A549 (cell line): ENCODE measurements at regions not wholly inside any gene's neighbourhood (a gene's known extent, or its start where the extent isn't known, plus 50 kb on each side); places are given as distances from the start of the nearest gene placed in this dataset.

Source experiments
- ATAC-seq, 2 experiments: fragments of 200-7000 bp in 1 of 2; fragments of >200 bp in 1 of 2; cut with Nextera tagmentation in 1 of 2; cut with Tn5 transposase in 1 of 2; 3 replicates each; pipeline versions ENCODE4 v1.8.0 to v1.9.1; 2018 to 2020; ENCODE audit warnings: mild to moderate bottlenecking in 1 of 2, moderate library complexity in 1 of 2
- CTCF ChIA-PET: fragments of 300-600 bp; sonication (Branson Sonifier 250); formaldehyde crosslinking; extraction: SDS; loops from one replicate; lab custom pipeline; 2021; ENCODE audit warnings: antibody characterized with exemption, inconsistent platforms; lab: Yijun Ruan, JAX
- POLR2A ChIA-PET: fragments of 350-600 bp; formaldehyde crosslinking; extraction: SDS; loops from one replicate; lab custom pipeline; 2021; ENCODE audit warnings: antibody characterized with exemption, inconsistent platforms; lab: Yijun Ruan, JAX
- DNase-seq, 2 experiments: peaks; one replicate each; pipeline versions ENCODE4 v3.0.0 to v3.0.0-alpha.2; 2011 to 2016; ENCODE audit warnings: low read depth in 1 of 2, low spot score in 1 of 2
- FAIRE-seq: peaks from 2 replicates; lab custom pipeline; 2011; peaks lifted over from hg19 to GRCh38; lab: Jason Lieb, UNC
- H3K27ac ChIP-seq, 2 experiments: fragments of >200 bp; sonication (Bioruptor Twin); formaldehyde crosslinking; 3 replicates each; pipeline ENCODE4 v1.5.1; 2016 to 2017
- H3K4me1 ChIP-seq: fragments of >200 bp; sonication (Bioruptor Twin); formaldehyde crosslinking; 3 replicates; pipeline ENCODE4 v1.6.1; 2016
- H3K4me2 ChIP-seq: fragments of >200 bp; sonication (Bioruptor Twin); formaldehyde crosslinking; 3 replicates; pipeline ENCODE4 v1.6.1; 2016
- H3K4me3 ChIP-seq: fragments of >200 bp; sonication (Bioruptor Twin); formaldehyde crosslinking; 3 replicates; pipeline ENCODE4 v1.5.1; 2016
- H3K9me3 ChIP-seq: fragments of >200 bp; sonication (Bioruptor Twin); formaldehyde crosslinking; 3 replicates; pipeline ENCODE4 v1.6.1; 2016
- CHD4 ChIP-seq: fragments of 200-600 bp; sonication (generic); IDR thresholded peaks from 2 replicates; pipeline ENCODE4 v1.6.1; 2016; ENCODE audit warnings: antibody characterized with exemption, mild to moderate bottlenecking, borderline replicate concordance
- HEYL ChIP-seq: fragments of 250-450 bp; sonication (Bioruptor Pico); IDR thresholded peaks from 2 replicates; pipeline ENCODE4 v1.8.0; 2021; ENCODE audit warnings: mild to moderate bottlenecking, moderate library complexity
- HOXA7 ChIP-seq: fragments of 250-450 bp; sonication (Bioruptor Pico); IDR thresholded peaks from 2 replicates; pipeline ENCODE4 v1.5.0; 2020; ENCODE audit warnings: mild to moderate bottlenecking, moderate library complexity
- HOXB13 ChIP-seq: fragments of 250-450 bp; sonication (Bioruptor Pico); IDR thresholded peaks from 2 replicates; pipeline ENCODE4 v1.5.0; 2020; ENCODE audit warnings: low read depth, mild to moderate bottlenecking, moderate library complexity
- JUNB ChIP-seq: fragments of >200 bp; sonication (Bioruptor Twin); formaldehyde crosslinking; IDR thresholded peaks from 2 replicates; pipeline ENCODE4 v1.6.1; 2016
- KDM5A ChIP-seq: fragments of 200-600 bp; sonication (generic); IDR thresholded peaks from 2 replicates; pipeline ENCODE4 v1.6.1; 2016; ENCODE audit warnings: antibody characterized with exemption, mild to moderate bottlenecking
- MYC ChIP-seq: IDR thresholded peaks from 2 replicates; pipeline ENCODE4 v1.6.1; 2012; ENCODE audit warnings: mild to moderate bottlenecking, inconsistent platforms, low read length, improper control_type of control experiment, borderline replicate concordance
- NR3C1 ChIP-seq: fragments of >200 bp; sonication (Bioruptor Twin); formaldehyde crosslinking; IDR thresholded peaks from 3 replicates; pipeline ENCODE4 v1.6.1; 2017
- POLR2AphosphoS2 ChIP-seq: conservative IDR thresholded peaks from 2 replicates; pipeline ENCODE4 v1.6.1; 2012; ENCODE audit warnings: low read length, improper control_type of control experiment, inconsistent platforms
- RAD21 ChIP-seq, 2 experiments: fragments of >200 bp in 1 of 2; sonication (Bioruptor Twin) in 1 of 2; formaldehyde crosslinking in 1 of 2; IDR thresholded peaks in 1 of 2; conservative IDR thresholded peaks in 1 of 2; 2 replicates in 1 of 2; 3 replicates in 1 of 2; pipeline ENCODE4 v1.6.1; 2012 to 2018; ENCODE audit warnings: inconsistent platforms in 1 of 2
- RCOR1 ChIP-seq: fragments of 150-350 bp; IDR thresholded peaks from 2 replicates; pipeline ENCODE4 v1.6.1; 2014; ENCODE audit warnings: antibody characterized with exemption, low read length, low read depth
- TFCP2L1 ChIP-seq: fragments of 250-450 bp; sonication (Bioruptor Pico); IDR thresholded peaks from 2 replicates; pipeline ENCODE4 v1.5.0; 2021; ENCODE audit warnings: mild to moderate bottlenecking
- TP53 ChIP-seq: fragments of 250-450 bp; sonication (Bioruptor Pico); IDR thresholded peaks from 2 replicates; pipeline ENCODE4 v1.5.0; 2021; ENCODE audit warnings: mild to moderate bottlenecking, moderate library complexity
- ZFP36 ChIP-seq: fragments of 450-650 bp; IDR thresholded peaks from 2 replicates; pipeline ENCODE4 v1.6.1; 2014; ENCODE audit warnings: borderline replicate concordance; ENCODE audit not compliant: partially characterized antibody
- WGBS: methylation state at CpG from one replicate; pipeline ENCODE4 v1.1.6; 2017; ENCODE audit errors: missing lambda C conversion rate; 5-methylcytosine and 5-hydroxymethylcytosine counted together
- TF ChIP-seq, protein P1 (sequence below): IDR thresholded peaks from 2 replicates; pipeline ENCODE4 v1.6.1; 2012; ENCODE audit warnings: low read depth, borderline replicate concordance
- TF ChIP-seq, protein P2 (sequence below): fragments of >200 bp; sonication (Bioruptor Twin); formaldehyde crosslinking; IDR thresholded peaks from 2 replicates; pipeline ENCODE4 v1.6.1; 2016
- TF ChIP-seq, protein P3 (sequence below): fragments of >200 bp; sonication (Bioruptor Twin); formaldehyde crosslinking; IDR thresholded peaks from 3 replicates; pipeline ENCODE4 v1.6.1; 2016
- TF ChIP-seq, protein P4 (sequence below): fragments of 250-450 bp; sonication (Bioruptor Pico); IDR thresholded peaks from 2 replicates; pipeline ENCODE4 v1.5.0; 2021; ENCODE audit warnings: mild to moderate bottlenecking, moderate library complexity, borderline replicate concordance
- TF ChIP-seq, protein P5 (sequence below): fragments of 150-350 bp; IDR thresholded peaks from 2 replicates; pipeline ENCODE4 v1.6.1; 2014; ENCODE audit warnings: low read depth, mild to moderate bottlenecking, low read length
- TF ChIP-seq, protein P6 (sequence below): fragments of >200 bp; sonication (Bioruptor Twin); formaldehyde crosslinking; IDR thresholded peaks from 3 replicates; pipeline ENCODE4 v1.5.1; 2016

DNA sequence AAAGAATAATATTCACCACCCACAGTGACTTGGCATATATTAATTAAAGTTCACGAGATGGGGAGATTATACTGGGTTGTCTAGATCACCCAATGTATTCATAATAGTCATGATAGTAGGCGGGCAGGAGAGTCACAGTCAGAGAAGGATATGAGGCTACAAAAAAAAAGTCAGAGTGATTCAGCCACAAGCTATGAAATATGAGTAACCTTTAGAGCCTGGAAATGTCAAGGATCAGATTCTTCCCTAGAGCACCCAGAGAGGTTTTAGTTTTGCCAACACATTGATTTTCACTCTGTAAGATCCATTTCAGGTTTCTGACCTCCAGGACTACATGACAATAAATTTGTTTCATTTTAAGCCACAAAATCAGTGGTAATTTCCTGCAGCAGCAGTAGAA lies 501.9 kb downstream of the GABRG1 start:
- Histone ChIP-seq H3K27ac (no peak overlapping the region), H3K4me1 (no peaks in the 10 kb centered on the region), H3K4me2 (no peak overlapping the region), H3K4me3 (no peak overlapping the region)
- POLR2A ChIA-PET, result no interaction called here
- TF ChIP-seq, protein P1, sequence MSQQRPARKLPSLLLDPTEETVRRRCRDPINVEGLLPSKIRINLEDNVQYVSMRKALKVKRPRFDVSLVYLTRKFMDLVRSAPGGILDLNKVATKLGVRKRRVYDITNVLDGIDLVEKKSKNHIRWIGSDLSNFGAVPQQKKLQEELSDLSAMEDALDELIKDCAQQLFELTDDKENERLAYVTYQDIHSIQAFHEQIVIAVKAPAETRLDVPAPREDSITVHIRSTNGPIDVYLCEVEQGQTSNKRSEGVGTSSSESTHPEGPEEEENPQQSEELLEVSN, result no peak
- no peak for TF ChIP-seq ZFP36
- TF ChIP-seq, all 56 proteins: peak for 0
- no peak for FAIRE-seq
- CTCF ChIA-PET, result no interaction called here
- ATAC-seq, result no peak
- 0% methylated on average over 2 of the region's 2 CpGs for WGBS
- H3K9me3 ChIP-seq, result no peaks in the 10 kb centered on the region
- DNase-seq, result peak in 1 of 2 experiments; percentile 1

DNA sequence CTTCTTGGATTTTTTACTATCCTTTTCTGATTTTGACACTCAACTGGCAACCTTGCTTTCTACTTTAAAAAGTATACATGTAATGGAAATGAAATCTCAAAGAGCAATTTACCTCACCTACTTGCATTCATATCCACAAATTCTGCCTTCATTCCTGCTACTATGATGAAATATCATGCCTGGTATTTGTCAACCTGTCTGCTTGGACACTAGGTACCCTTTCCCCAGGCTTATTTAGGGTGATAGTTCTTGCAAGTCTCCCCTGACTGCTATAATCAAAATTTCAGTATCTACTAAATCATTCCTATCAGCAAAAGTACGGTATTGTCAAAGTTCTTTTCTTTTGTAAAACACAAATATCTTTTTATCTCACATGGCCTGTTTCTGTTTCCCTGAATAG lies 503.0 kb downstream of the GABRG1 start:
- CTCF ChIA-PET, result no interaction called here
- no peak for FAIRE-seq

DNA sequence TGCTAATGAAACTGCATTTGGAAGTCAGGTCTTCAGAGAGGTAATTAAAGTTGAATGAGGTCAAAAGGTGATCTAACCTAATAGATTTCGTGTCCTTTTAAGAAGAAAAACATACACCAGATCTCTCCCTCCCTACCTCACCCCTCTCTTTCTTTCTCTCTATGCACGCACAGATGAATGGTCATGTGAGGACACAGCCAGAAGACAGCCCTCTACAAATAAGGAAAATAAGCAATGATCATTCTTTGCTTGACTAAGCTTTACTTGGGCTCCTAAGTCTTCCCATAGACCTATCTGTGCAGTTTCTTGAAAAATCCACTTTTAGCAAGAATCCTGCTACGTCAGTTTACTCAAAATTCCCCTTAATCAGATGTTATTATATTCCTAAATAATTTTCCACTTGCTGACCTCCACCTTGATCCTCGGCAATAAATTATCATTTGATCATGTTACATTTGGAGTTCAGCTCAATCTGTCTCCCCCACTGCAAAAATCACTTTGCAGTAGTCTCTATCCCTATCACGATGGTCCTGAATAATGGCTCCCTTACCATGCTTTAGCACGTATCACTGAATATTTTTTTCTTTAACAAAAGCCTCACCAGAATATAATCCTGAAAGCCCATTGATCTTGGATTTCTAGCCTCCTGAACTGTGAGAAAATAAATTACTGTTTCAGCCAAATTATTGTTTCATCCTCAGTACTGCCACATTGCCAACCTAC lies 527.3 kb downstream of the GABRG1 start:
- Histone ChIP-seq H3K27ac (no peak overlapping the region), H3K4me2 (no peak overlapping the region), H3K4me1 (no peaks in the 10 kb centered on the region), H3K4me3 (no peak overlapping the region), H3K9me3 (no peaks in the 10 kb centered on the region)
- POLR2A ChIA-PET, result no interaction called here
- under 1% methylated on average over 6 of the region's 6 CpGs for WGBS
- TF ChIP-seq POLR2AphosphoS2, result no peak
- FAIRE-seq (no peak), DNase-seq (no peak), ATAC-seq (no peak)
- CTCF ChIA-PET, result no interaction called here

More for the DNA sequence above, 503.0 kb downstream of the GABRG1 start:
- H3K4me3 ChIP-seq, result no peak overlapping the region
- no peaks in the 10 kb centered on the region for H3K9me3 ChIP-seq
- no peak for ATAC-seq
- DNase-seq, result no peak
- H3K4me1 ChIP-seq, result no peaks in the 10 kb centered on the region
- no peak overlapping the region for H3K27ac ChIP-seq
- H3K4me2 ChIP-seq, result no peak overlapping the region
- TF ChIP-seq RCOR1 (no peak), MYC (no peak), POLR2AphosphoS2 (no peak), HEYL (no peak), TFCP2L1 (no peak), JUNB (no peak)
- TF ChIP-seq, protein P2, sequence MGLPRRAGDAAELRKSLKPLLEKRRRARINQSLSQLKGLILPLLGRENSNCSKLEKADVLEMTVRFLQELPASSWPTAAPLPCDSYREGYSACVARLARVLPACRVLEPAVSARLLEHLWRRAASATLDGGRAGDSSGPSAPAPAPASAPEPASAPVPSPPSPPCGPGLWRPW, result no peak
- TF ChIP-seq, protein P3, sequence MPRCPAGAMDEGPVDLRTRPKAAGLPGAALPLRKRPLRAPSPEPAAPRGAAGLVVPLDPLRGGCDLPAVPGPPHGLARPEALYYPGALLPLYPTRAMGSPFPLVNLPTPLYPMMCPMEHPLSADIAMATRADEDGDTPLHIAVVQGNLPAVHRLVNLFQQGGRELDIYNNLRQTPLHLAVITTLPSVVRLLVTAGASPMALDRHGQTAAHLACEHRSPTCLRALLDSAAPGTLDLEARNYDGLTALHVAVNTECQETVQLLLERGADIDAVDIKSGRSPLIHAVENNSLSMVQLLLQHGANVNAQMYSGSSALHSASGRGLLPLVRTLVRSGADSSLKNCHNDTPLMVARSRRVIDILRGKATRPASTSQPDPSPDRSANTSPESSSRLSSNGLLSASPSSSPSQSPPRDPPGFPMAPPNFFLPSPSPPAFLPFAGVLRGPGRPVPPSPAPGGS, result no peak
- TF ChIP-seq, protein P4, sequence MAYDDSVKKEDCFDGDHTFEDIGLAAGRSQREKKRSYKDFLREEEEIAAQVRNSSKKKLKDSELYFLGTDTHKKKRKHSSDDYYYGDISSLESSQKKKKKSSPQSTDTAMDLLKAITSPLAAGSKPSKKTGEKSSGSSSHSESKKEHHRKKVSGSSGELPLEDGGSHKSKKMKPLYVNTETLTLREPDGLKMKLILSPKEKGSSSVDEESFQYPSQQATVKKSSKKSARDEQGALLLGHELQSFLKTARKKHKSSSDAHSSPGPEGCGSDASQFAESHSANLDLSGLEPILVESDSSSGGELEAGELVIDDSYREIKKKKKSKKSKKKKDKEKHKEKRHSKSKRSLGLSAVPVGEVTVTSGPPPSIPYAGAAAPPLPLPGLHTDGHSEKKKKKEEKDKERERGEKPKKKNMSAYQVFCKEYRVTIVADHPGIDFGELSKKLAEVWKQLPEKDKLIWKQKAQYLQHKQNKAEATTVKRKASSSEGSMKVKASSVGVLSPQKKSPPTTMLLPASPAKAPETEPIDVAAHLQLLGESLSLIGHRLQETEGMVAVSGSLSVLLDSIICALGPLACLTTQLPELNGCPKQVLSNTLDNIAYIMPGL (CRISPR knock-in tag), result no peak
- WGBS, result 6% methylated on average over 1 of the region's 1 CpG
- POLR2A ChIA-PET, result no interaction called here

DNA sequence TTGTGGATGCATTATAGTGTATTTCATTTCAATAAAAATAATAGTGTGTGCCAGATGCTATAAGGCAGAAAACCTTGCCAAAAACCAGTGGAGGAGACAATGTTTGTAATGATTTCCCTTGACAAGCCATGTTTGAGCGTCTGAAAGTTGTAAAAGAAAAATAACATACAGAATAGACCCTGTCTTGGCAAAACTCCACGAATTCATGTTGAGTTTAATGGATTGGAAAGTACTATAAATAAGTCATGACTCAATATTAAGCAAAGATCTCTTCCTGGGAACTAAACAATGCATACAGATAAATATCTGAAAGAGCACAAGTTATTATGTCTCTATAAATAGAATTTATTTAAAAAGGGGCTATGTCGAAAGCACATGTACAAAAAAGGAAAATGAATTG lies 543.5 kb downstream of the GABRG1 start:
- H3K9me3 ChIP-seq, result no peaks in the 10 kb centered on the region
- no peaks in the 10 kb centered on the region for H3K4me1 ChIP-seq
- no peak for FAIRE-seq
- no peak overlapping the region for H3K4me3 ChIP-seq
- no peak overlapping the region for H3K27ac ChIP-seq
- WGBS, result 2% methylated on average over 3 of the region's 3 CpGs
- ChIA-PET POLR2A (no interaction called here), CTCF (no interaction called here)
- TF ChIP-seq NR3C1 (no peak), CHD4 (no peak), HOXB13 (no peak), KDM5A (no peak), RAD21 (conservative IDR thresholded peaks at IDR 0.05 in 1 of 2, IDR thresholded peaks at IDR 0.05 in 1 of 2) (no peak), TP53 (CRISPR knock-in tag) (no peak), HOXA7 (CRISPR knock-in tag) (no peak)
- TF ChIP-seq, protein P3, result no peak
- TF ChIP-seq, protein P5, sequence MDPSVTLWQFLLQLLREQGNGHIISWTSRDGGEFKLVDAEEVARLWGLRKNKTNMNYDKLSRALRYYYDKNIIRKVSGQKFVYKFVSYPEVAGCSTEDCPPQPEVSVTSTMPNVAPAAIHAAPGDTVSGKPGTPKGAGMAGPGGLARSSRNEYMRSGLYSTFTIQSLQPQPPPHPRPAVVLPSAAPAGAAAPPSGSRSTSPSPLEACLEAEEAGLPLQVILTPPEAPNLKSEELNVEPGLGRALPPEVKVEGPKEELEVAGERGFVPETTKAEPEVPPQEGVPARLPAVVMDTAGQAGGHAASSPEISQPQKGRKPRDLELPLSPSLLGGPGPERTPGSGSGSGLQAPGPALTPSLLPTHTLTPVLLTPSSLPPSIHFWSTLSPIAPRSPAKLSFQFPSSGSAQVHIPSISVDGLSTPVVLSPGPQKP, result no peak
- TF ChIP-seq, protein P6, sequence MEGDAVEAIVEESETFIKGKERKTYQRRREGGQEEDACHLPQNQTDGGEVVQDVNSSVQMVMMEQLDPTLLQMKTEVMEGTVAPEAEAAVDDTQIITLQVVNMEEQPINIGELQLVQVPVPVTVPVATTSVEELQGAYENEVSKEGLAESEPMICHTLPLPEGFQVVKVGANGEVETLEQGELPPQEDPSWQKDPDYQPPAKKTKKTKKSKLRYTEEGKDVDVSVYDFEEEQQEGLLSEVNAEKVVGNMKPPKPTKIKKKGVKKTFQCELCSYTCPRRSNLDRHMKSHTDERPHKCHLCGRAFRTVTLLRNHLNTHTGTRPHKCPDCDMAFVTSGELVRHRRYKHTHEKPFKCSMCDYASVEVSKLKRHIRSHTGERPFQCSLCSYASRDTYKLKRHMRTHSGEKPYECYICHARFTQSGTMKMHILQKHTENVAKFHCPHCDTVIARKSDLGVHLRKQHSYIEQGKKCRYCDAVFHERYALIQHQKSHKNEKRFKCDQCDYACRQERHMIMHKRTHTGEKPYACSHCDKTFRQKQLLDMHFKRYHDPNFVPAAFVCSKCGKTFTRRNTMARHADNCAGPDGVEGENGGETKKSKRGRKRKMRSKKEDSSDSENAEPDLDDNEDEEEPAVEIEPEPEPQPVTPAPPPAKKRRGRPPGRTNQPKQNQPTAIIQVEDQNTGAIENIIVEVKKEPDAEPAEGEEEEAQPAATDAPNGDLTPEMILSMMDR, result no peak
- H3K4me2 ChIP-seq, result no peak overlapping the region
- no peak for DNase-seq
- no peak for ATAC-seq
